Neural progenitor cell (in vitro differentiated cells): ENCODE measurements at regions not wholly inside any gene's neighbourhood (a gene's known extent, or its start where the extent isn't known, plus 50 kb on each side); places are given as distances from the start of the nearest gene placed in this dataset.

Experiments used
- DNase-seq: peaks from one replicate; pipeline ENCODE4 v3.0.0-alpha.2; 2016; ENCODE audit warnings: low spot score
- H2AFZ ChIP-seq: fragments of 200-600 bp; sonication (generic); replicated peaks from 2 replicates; pipeline ENCODE4 v1.6.1; 2016; ENCODE audit warnings: antibody characterized with exemption
- H3F3A ChIP-seq: fragments of 200-600 bp; sonication (generic); 2 replicates; pipeline ENCODE4 v1.6.1; 2016; ENCODE audit warnings: antibody characterized with exemption, low read depth
- H3K27ac ChIP-seq: fragments of 200-600 bp; sonication (generic); 2 replicates; pipeline ENCODE4 v1.5.1; 2016; ENCODE audit warnings: mild to moderate bottlenecking
- H3K27me3 ChIP-seq: fragments of 200-600 bp; sonication (generic); 2 replicates; pipeline ENCODE4 v1.6.1; 2016; ENCODE audit warnings: mild to moderate bottlenecking, moderate library complexity
- H3K36me3 ChIP-seq: fragments of 200-600 bp; sonication (generic); 2 replicates; pipeline ENCODE4 v1.5.1; 2016
- H3K4me1 ChIP-seq: fragments of 200-600 bp; sonication (generic); 2 replicates; pipeline ENCODE4 v1.6.1; 2016; ENCODE audit warnings: mixed run types
- H3K4me2 ChIP-seq: fragments of 200-600 bp; sonication (generic); 2 replicates; pipeline ENCODE4 v1.6.1; 2016
- H3K4me3 ChIP-seq: fragments of 200-600 bp; sonication (generic); 2 replicates; pipeline ENCODE4 v1.5.1; 2016
- H3K79me2 ChIP-seq: fragments of 200-600 bp; sonication (generic); 2 replicates; pipeline ENCODE4 v1.6.1; 2016; ENCODE audit warnings: low read depth
- H3K9ac ChIP-seq: fragments of 200-600 bp; sonication (generic); 2 replicates; pipeline ENCODE4 v1.6.1; 2016
- H3K9me3 ChIP-seq: fragments of 200-600 bp; sonication (generic); 2 replicates; pipeline ENCODE4 v1.5.1; 2016; ENCODE audit warnings: low read depth
- H4K20me1 ChIP-seq: fragments of 200-600 bp; sonication (generic); 2 replicates; pipeline ENCODE4 v1.6.1; 2016; ENCODE audit warnings: low read depth
- H3K27ac Mint-ChIP-seq: 3 replicates; pipeline ENCODE4 v1.8.0; 2021; ENCODE audit warnings: mixed read lengths
- H3K27me3 Mint-ChIP-seq: 2 replicates; pipeline ENCODE4 v1.8.0; 2022; ENCODE audit warnings: low read depth, mild to moderate bottlenecking, inconsistent platforms, moderate library complexity, mixed read lengths; ENCODE audit not compliant: insufficient read depth
- H3K36me3 Mint-ChIP-seq: 3 replicates; pipeline ENCODE4 v1.8.0; 2021; ENCODE audit warnings: mixed read lengths
- H3K4me1 Mint-ChIP-seq: 3 replicates; pipeline ENCODE4 v1.8.0; 2021; ENCODE audit warnings: mixed read lengths
- H3K4me3 Mint-ChIP-seq: 3 replicates; pipeline ENCODE4 v1.8.0; 2021; ENCODE audit warnings: mild to moderate bottlenecking, moderate library complexity, mixed read lengths
- H3K9me3 Mint-ChIP-seq: 3 replicates; pipeline ENCODE4 v1.8.0; 2020; ENCODE audit warnings: mixed read lengths
- CTCF ChIP-seq: fragments of 200-600 bp; sonication (generic); IDR thresholded peaks from 2 replicates; pipeline ENCODE4 v1.5.1; 2017; ENCODE audit warnings: antibody characterized with exemption, mild to moderate bottlenecking
- EZH2 ChIP-seq: fragments of 200-600 bp; sonication (generic); IDR thresholded peaks from 2 replicates; pipeline ENCODE4 v1.6.1; 2017; ENCODE audit warnings: antibody characterized with exemption, mild to moderate bottlenecking, moderate library complexity
- EZH2phosphoT487 ChIP-seq: fragments of 200-600 bp; sonication (generic); IDR thresholded peaks from 2 replicates; pipeline ENCODE4 v1.6.1; 2017; ENCODE audit warnings: antibody characterized with exemption

- TF ChIP-seq EZH2phosphoT487: no peak
- TF ChIP-seq CTCF: no peak
These were observed 217.3 kb upstream of the ERCC4 start for GRCh38 chr16:13702614-13703013.

GRCh38 chr16:13708347-13709120 is 211.4 kb upstream of the ERCC4 start:
- Mint-ChIP-seq H3K27me3 (peaks cover 2% of the 10 kb centered on the region), H3K9me3 (peaks cover 33% of the 10 kb centered on the region), H3K36me3 (peaks cover 4% of the 10 kb centered on the region), H3K27ac (no peak overlapping the region), H3K4me1 (peaks cover 9% of the 10 kb centered on the region), H3K4me3 (no peak overlapping the region)
- no peaks in the 10 kb centered on the region for H3K4me1 ChIP-seq
- no peaks in the 10 kb centered on the region for H3K36me3 ChIP-seq
- H3F3A ChIP-seq: no peaks in the 10 kb centered on the region
- no peak overlapping the region for H3K4me2 ChIP-seq
- no peak for DNase-seq
- H3K27ac ChIP-seq: no peak overlapping the region
- no peak overlapping the region for H3K9ac ChIP-seq
- H3K4me3 ChIP-seq: no peak overlapping the region
- H3K27me3 ChIP-seq: no peaks in the 10 kb centered on the region
- no peaks in the 10 kb centered on the region for H3K79me2 ChIP-seq
- H4K20me1 ChIP-seq: no peaks in the 10 kb centered on the region
- peaks cover 8% of the 10 kb centered on the region for H3K9me3 ChIP-seq
- TF ChIP-seq EZH2: no peak
- H2AFZ ChIP-seq: no peak overlapping the region

More at GRCh38 chr16:13702614-13703013, 217.3 kb upstream of the ERCC4 start:
- Mint-ChIP-seq H3K27ac (no peak overlapping the region), H3K9me3 (peaks cover 45% of the 10 kb centered on the region), H3K36me3 (peaks cover 4% of the 10 kb centered on the region), H3K4me3 (no peak overlapping the region), H3K4me1 (no peaks in the 10 kb centered on the region), H3K27me3 (peaks cover 2% of the 10 kb centered on the region)
- Histone ChIP-seq H3K4me3 (no peak overlapping the region), H3K79me2 (no peaks in the 10 kb centered on the region), H3K27me3 (no peaks in the 10 kb centered on the region), H3F3A (no peaks in the 10 kb centered on the region), H3K36me3 (no peaks in the 10 kb centered on the region), H3K4me1 (no peaks in the 10 kb centered on the region), H3K9ac (no peak overlapping the region), H3K4me2 (no peak overlapping the region), H2AFZ (no peak overlapping the region), H3K9me3 (peaks cover 8% of the 10 kb centered on the region), H4K20me1 (no peaks in the 10 kb centered on the region), H3K27ac (no peak overlapping the region)
- DNase-seq: no peak

- Histone ChIP-seq H3K27me3 (no peaks in the 10 kb centered on the region), H3K4me3 (no peak overlapping the region), H3K27ac (no peak overlapping the region), H4K20me1 (no peaks in the 10 kb centered on the region), H3K4me1 (no peaks in the 10 kb centered on the region), H3K36me3 (no peaks in the 10 kb centered on the region), H3K79me2 (no peaks in the 10 kb centered on the region), H3K9ac (no peak overlapping the region), H3K4me2 (no peak overlapping the region), H3K9me3 (no peaks in the 10 kb centered on the region), H2AFZ (peak overlapping the region; percentile 42), H3F3A (no peaks in the 10 kb centered on the region)
- no peaks in the 10 kb centered on the region for H3K4me1 Mint-ChIP-seq
- no peaks in the 10 kb centered on the region for H3K9me3 Mint-ChIP-seq
- TF ChIP-seq EZH2phosphoT487 (no peak), CTCF (no peak), EZH2 (no peak)
- no peaks in the 10 kb centered on the region for H3K36me3 Mint-ChIP-seq
- no peak overlapping the region for H3K27ac Mint-ChIP-seq
- DNase-seq: no peak
- no peaks in the 10 kb centered on the region for H3K27me3 Mint-ChIP-seq
- no peak overlapping the region for H3K4me3 Mint-ChIP-seq
These were observed 201.2 kb upstream of the ERCC4 start for GRCh38 chr16:13718748-13719147.

GRCh38 chr16:13727943-13728342 is 192.0 kb upstream of the ERCC4 start:
- Histone ChIP-seq H3K79me2 (no peaks in the 10 kb centered on the region), H4K20me1 (no peaks in the 10 kb centered on the region), H3F3A (no peaks in the 10 kb centered on the region), H3K9ac (no peak overlapping the region), H2AFZ (no peak overlapping the region), H3K27me3 (no peaks in the 10 kb centered on the region), H3K9me3 (no peaks in the 10 kb centered on the region), H3K36me3 (no peaks in the 10 kb centered on the region), H3K4me1 (no peaks in the 10 kb centered on the region), H3K27ac (no peak overlapping the region), H3K4me3 (no peak overlapping the region), H3K4me2 (no peak overlapping the region)
- peaks cover 3% of the 10 kb centered on the region for H3K27me3 Mint-ChIP-seq
- H3K4me1 Mint-ChIP-seq: no peaks in the 10 kb centered on the region
- H3K27ac Mint-ChIP-seq: no peak overlapping the region
- H3K36me3 Mint-ChIP-seq: no peaks in the 10 kb centered on the region
- TF ChIP-seq CTCF: no peak
- TF ChIP-seq EZH2phosphoT487: no peak
- TF ChIP-seq EZH2: no peak
- no peak overlapping the region for H3K4me3 Mint-ChIP-seq
- H3K9me3 Mint-ChIP-seq: peaks cover 13% of the 10 kb centered on the region
- no peak for DNase-seq
